Muscle of leg (tissue), 3 donors: ENCODE measurements at regions not wholly inside any gene's neighbourhood (a gene's known extent, or its start where the extent isn't known, plus 50 kb on each side); places are given as distances from the start of the nearest gene placed in this dataset.

Experiments used
- DNase-seq: peaks from one replicate; pipeline ENCODE4 v3.0.0; 2013
- H3K27ac ChIP-seq: one replicate; pipeline ENCODE4 v1.5.1; 2013; ENCODE audit warnings: mild to moderate bottlenecking, low read length, control low read depth
- H3K27me3 ChIP-seq: one replicate; pipeline ENCODE4 v1.6.1; 2013; ENCODE audit warnings: low read length; ENCODE audit not compliant: control insufficient read depth, insufficient read depth
- H3K36me3 ChIP-seq: one replicate; pipeline ENCODE4 v1.6.1; 2013; ENCODE audit warnings: low read length; ENCODE audit not compliant: control insufficient read depth, insufficient read depth
- H3K4me1 ChIP-seq: one replicate; pipeline ENCODE4 v1.6.1; 2013; ENCODE audit warnings: low read length; ENCODE audit not compliant: control insufficient read depth, insufficient read depth
- H3K4me3 ChIP-seq: one replicate; pipeline ENCODE4 v1.5.1; 2013; ENCODE audit warnings: low read length, control low read depth
- H3K9me3 ChIP-seq: replicated peaks from 2 replicates; pipeline ENCODE4 v1.6.1; 2013; ENCODE audit warnings: low read depth, low read length; ENCODE audit not compliant: control insufficient read depth
- WGBS: methylation state at CpG from one replicate; pipeline ENCODE4 v1.1.5; 2013; ENCODE audit warnings: missing lambda C conversion rate; ENCODE audit not compliant: insufficient coverage; 5-methylcytosine and 5-hydroxymethylcytosine counted together

DNA sequence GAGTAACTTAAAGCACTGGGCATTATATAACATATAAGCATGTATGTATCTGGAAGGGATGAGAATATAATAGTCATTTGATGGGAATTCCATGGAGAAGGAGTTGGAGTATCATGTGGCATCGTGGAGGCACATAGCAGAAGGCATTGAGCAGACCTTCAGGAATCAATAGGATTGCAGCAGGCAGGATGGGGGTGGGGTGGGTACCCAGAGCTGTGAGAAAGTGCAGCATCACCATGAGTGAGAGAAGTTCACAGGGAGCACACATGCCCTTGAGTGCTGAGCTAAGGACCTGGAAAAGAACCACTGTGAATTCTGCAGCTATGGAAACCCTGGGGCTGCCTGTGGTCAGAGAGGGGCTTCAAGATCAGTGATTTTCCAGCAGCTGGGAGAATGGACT, 57.3 kb downstream of the MED10 start:
- Histone ChIP-seq H3K27ac (no peak overlapping the region), H3K4me3 (no peak overlapping the region), H3K36me3 (no peaks in the 10 kb centered on the region), H3K9me3 (peaks cover 6% of the 10 kb centered on the region), H3K4me1 (no peaks in the 10 kb centered on the region), H3K27me3 (no peaks in the 10 kb centered on the region)
- WGBS, result 63% methylated on average over 1 of the region's 1 CpG
- DNase-seq, result no peak

DNA sequence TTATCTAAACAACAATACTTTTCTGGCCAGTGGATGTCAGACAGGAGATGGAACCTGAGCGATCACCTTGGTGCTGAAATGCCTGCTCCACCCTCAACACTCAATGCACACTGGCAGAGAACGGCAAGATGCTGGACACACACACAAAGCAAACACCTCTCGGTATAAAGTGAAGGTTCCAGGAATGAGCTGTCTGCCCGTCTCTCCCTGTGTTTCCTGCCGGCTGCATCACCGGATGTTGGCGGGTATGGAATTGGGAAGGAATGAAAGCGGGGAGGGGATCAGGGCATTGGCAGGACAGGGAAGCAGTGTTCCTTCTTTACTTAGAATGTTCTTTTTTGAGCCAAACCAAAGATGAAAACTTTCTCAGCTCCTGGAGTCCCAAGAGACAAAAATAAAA, 59.2 kb downstream of the MED10 start:
- H3K27me3 ChIP-seq, result no peaks in the 10 kb centered on the region
- H3K9me3 ChIP-seq, result peaks cover 6% of the 10 kb centered on the region
- H3K36me3 ChIP-seq, result no peaks in the 10 kb centered on the region
- 60% methylated on average over 6 of the region's 8 CpGs for WGBS
- H3K27ac ChIP-seq, result no peak overlapping the region
- no peak overlapping the region for H3K4me3 ChIP-seq
- no peak for DNase-seq
- no peaks in the 10 kb centered on the region for H3K4me1 ChIP-seq

DNA sequence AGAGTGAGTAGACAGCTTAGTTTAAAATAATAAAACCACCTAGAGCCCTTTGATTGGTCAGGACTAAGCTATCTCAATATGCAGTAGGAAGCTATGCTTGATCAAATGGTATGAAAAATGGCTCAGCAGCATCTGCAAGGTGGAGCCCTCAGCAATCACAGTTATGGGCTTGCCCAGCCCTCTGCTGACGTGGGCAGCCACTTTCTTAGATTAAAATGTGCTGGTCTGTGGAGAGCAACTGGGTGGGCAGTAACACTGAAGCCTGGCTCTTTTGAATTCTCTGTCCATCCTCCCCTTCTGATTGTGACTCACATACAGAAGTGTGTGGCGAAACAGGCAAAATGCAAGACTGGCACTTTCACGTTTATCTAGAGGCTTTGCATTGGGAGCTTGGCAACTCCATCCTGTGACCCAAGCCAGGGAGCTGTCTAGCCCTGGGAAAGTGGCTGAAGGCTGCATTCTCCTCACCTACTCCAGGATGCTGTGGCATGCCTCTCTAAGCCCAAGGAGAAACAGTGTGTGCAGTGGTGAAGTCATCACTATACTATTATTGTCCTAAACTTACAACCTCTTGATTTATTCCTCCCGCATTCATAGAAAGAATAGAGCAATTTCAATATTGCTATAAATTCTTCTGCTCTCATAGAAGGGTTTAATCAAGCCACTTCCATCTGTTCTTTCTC, 61.1 kb downstream of the MED10 start:
- H3K4me3 ChIP-seq, result no peak overlapping the region
- no peaks in the 10 kb centered on the region for H3K27me3 ChIP-seq
- no peak overlapping the region for H3K27ac ChIP-seq
- WGBS, result 58% methylated on average over 3 of the region's 4 CpGs
- H3K36me3 ChIP-seq, result no peaks in the 10 kb centered on the region
- no peaks in the 10 kb centered on the region for H3K4me1 ChIP-seq
- H3K9me3 ChIP-seq, result peaks cover 6% of the 10 kb centered on the region
- no peak for DNase-seq

DNA sequence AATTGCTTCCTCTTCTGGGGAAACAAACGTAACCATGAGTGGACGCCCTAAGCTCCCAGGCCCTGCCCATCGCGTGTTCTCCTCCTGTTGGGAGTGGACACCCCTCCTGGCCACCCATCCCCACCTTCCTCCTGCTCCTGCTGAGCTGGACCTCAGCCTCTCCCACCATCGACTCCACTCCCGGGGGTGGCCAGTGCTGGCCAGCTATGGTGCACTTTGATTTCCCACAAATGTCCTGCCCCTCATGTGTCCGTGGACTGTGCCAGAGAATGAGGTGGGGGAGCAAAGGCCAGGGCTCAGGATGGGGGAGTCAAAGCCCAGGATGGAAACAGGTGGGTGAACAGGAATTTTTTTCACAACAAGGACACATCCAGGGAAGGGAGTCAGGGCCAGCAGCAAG, 62.8 kb downstream of the MED10 start:
- no peak overlapping the region for H3K27ac ChIP-seq
- WGBS, result 71% methylated on average over 5 of the region's 7 CpGs
- no peaks in the 10 kb centered on the region for H3K4me1 ChIP-seq
- H3K36me3 ChIP-seq, result no peaks in the 10 kb centered on the region
- H3K9me3 ChIP-seq, result peaks cover 2% of the 10 kb centered on the region
- no peak for DNase-seq
- no peaks in the 10 kb centered on the region for H3K27me3 ChIP-seq
- H3K4me3 ChIP-seq, result no peak overlapping the region

DNA sequence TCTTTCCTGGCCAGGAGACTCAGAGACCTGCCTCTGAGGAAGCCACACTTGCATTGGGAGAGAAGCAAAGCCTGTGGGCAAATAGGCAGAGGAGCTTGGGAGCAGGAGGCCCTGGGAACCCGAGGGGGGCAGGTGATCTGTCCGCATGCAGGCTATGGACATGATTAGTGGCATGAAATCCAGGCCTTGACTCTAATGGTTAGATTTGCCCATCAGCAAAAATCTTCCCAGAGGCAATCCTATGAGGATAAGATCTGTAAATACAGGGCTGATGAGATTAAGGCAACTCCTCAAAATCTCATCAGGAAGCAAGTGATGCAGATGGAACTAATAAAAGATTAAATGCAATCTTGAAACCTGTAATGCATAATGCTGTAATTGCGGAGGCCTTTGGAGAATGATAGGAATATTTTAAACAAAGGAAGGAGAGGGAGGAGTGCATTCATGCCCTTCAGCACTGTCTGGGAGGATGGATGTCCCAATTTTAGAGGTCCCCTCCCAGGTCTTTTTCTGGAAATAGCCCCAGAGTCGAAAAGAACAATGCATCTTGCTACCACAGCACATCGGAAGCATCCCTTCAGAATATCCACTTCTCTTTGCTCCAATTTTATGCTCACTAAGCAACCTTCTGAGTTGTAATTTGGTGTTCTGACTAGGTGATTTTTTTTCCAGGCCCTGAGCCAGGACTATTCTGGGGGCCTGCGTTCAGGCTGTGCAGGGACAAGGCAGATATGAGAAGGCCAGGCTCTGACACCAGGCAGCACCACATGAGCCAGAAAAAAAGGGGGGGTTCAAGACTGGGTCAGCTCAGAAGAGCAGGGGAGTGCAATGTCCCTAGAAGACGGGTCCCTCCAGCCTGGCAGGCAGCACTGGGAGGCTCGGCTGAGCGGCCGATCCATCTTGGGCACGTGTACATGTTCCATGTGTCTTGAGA, 66.5 kb downstream of the MED10 start:
- Histone ChIP-seq H3K27ac (no peak overlapping the region), H3K36me3 (no peaks in the 10 kb centered on the region)
- DNase-seq, result no peak

DNA sequence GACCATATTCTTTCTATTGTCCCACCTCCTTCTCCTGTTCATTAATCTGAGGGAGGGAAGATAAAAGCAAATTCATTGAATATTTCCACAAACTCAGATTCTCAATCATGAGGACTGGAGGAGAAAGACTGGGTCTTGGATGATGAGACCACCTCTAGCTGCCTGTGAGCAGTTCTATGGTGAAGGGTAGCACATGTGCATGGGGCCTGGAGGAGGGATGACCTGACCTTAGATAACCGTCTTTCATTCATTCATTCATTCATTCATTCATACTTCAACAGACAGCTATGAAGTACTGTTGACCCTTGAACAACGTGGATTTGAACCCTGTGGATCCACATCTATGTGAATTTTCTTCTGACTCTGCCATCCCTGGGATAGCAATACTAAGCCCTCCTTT, 68.4 kb downstream of the MED10 start:
- Histone ChIP-seq H3K9me3 (no peaks in the 10 kb centered on the region), H3K4me1 (no peaks in the 10 kb centered on the region), H3K27ac (no peak overlapping the region), H3K36me3 (no peaks in the 10 kb centered on the region), H3K4me3 (no peak overlapping the region), H3K27me3 (no peaks in the 10 kb centered on the region)
- 50% methylated on average over 2 of the region's 2 CpGs for WGBS
- no peak for DNase-seq

More for the DNA sequence above, 66.5 kb downstream of the MED10 start:
- H3K4me3 ChIP-seq, result no peak overlapping the region
- H3K4me1 ChIP-seq, result no peaks in the 10 kb centered on the region
- 76% methylated on average over 9 of the region's 11 CpGs for WGBS
- no peaks in the 10 kb centered on the region for H3K27me3 ChIP-seq
- H3K9me3 ChIP-seq, result no peaks in the 10 kb centered on the region

DNA sequence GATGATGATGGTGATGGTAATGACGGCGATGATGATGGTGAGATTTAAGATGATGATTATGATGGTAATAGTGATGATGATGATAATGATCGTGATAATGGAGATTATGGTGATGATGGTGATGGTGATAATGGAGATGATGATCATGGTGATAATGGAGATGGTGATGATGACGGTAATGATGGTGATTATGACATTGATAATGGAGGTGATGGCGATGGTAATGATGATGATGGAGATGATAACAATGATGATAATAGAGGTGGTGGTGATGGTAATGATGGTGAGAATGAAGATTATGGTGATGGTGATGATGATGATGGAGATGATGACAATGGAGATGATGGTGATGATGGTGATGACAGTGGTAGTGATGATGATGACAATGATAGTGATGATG, 69.7 kb downstream of the MED10 start:
- H3K27ac ChIP-seq, result no peak overlapping the region
- 81% methylated on average over 5 of the region's 5 CpGs for WGBS
- no peak overlapping the region for H3K4me3 ChIP-seq
- H3K4me1 ChIP-seq, result no peaks in the 10 kb centered on the region
- no peaks in the 10 kb centered on the region for H3K36me3 ChIP-seq
- no peaks in the 10 kb centered on the region for H3K9me3 ChIP-seq
- no peak for DNase-seq
- no peaks in the 10 kb centered on the region for H3K27me3 ChIP-seq

DNA sequence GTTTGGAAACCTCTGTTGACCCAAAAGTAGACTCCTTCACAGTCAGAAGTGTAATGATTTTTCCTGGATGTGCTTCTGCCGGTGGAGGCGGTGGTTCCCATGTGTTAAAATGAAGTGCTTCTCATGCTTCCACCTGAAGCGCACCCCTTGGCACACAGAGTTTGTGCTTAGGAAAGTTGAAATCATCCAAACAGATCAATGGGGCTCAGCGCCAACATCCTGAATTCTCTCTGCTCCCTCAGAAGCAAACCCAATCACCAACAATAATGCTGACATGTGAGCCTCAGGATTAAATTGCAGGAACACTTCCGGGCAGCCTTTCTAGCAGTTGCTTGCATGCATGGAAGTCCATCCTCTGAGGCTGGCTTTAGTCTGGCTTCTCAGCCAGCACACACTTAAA, 71.0 kb downstream of the MED10 start:
- 69% methylated on average over 3 of the region's 5 CpGs for WGBS
- Histone ChIP-seq H3K27me3 (no peaks in the 10 kb centered on the region), H3K4me1 (no peaks in the 10 kb centered on the region), H3K36me3 (no peaks in the 10 kb centered on the region), H3K27ac (no peak overlapping the region), H3K9me3 (no peaks in the 10 kb centered on the region), H3K4me3 (no peak overlapping the region)
- peak; percentile 6 for DNase-seq

DNA sequence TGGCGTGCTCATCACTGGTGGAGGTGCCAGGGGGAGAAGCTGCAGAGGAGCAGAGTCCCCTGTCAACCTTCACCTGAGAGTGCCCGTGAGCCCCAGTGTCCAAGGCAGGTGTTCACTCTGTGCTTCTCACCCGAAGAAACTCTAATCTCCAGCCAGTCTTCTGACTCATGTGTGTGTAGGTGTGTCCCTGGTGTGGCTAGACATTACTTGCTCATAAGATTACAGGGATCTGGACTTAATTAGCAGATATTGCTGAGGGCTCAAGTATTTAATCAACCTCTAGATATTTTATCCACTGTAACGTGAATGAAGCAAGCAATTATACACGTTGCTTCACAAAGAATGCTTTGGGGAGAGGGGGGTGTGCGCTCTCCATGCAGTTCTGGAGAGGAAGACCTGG, 72.5 kb downstream of the MED10 start:
- no peaks in the 10 kb centered on the region for H3K36me3 ChIP-seq
- H3K4me3 ChIP-seq, result no peak overlapping the region
- H3K9me3 ChIP-seq, result no peaks in the 10 kb centered on the region
- 42% methylated on average over 2 of the region's 6 CpGs for WGBS
- no peaks in the 10 kb centered on the region for H3K4me1 ChIP-seq
- no peak overlapping the region for H3K27ac ChIP-seq
- H3K27me3 ChIP-seq, result no peaks in the 10 kb centered on the region
- DNase-seq, result no peak

DNA sequence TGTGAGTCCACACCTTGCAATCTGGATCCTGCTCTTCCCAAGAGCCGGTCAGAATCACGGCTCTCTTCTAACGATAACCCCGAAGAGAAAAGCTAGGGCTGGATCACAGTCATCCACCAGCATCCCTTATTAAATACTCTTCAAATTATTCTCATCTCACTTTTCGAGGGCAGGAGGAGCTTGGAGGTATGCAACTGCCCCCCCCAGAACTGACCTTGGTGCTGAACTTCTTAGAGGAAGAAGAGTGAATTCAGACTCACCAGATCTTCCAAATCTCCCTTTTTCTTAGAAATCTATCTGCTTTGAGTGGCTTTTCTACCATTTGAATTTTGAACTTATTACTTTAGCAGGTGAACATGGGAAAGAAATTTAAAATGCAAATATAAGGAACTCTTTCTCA, 75.7 kb downstream of the MED10 start:
- no CpG with 5 or more reads among the region's 5 CpGs for WGBS
- Histone ChIP-seq H3K9me3 (no peaks in the 10 kb centered on the region), H3K4me1 (no peaks in the 10 kb centered on the region), H3K36me3 (no peaks in the 10 kb centered on the region), H3K27me3 (no peaks in the 10 kb centered on the region), H3K27ac (no peak overlapping the region), H3K4me3 (no peak overlapping the region)
- DNase-seq, result no peak
